ENCODE measurements at regions not wholly inside any gene's neighbourhood (a gene's known extent, or its start where the extent isn't known, plus 50 kb on each side); places are given as distances from the start of the nearest gene placed in this dataset.
"Not testable (repeated sequence)": the region's sequence is repeated elsewhere in the genome, so short reads cannot be mapped to it uniquely, and the experiment has no call there.

- no CpG with 5 or more reads among the region's 5 CpGs for WGBS (ENCODE audit: extremely low coverage, insufficient coverage, insufficient read length)
- H3K4me3 ChIP-seq (ENCODE audit: low read depth, low read length), result no peak overlapping the region
- no peak overlapping the region for H3K18ac ChIP-seq (ENCODE audit: low read length)
- no peak overlapping the region for H2AFZ ChIP-seq (ENCODE audit: insufficient read depth, low read length, poor library complexity)
- H4K8ac ChIP-seq (ENCODE audit: low read depth, low read length), result no peak overlapping the region
- no peak overlapping the region for H2BK12ac ChIP-seq (ENCODE audit: low read length)
- no peak overlapping the region for H3K4ac ChIP-seq (ENCODE audit: low read depth, low read length)
- H3K79me2 ChIP-seq (ENCODE audit: control insufficient read depth, insufficient read depth, low read length, poor library complexity), result no peaks in the 10 kb centered on the region
- no peaks in the 10 kb centered on the region for H3K27me3 ChIP-seq (ENCODE audit: insufficient read depth, low read length)
- no peak for DNase-seq
- H3K4me1 ChIP-seq (ENCODE audit: control insufficient read depth in 1 of 2, insufficient read depth in 2 of 2, low read length in 2 of 2), result no peaks in the 10 kb centered on the region
- no peaks in the 10 kb centered on the region for H3K9me3 ChIP-seq (ENCODE audit: insufficient read depth, low read depth, low read length)
- no peak overlapping the region for H4K12ac ChIP-seq (ENCODE audit: low read depth, low read length)
- no peak overlapping the region for H3K23ac ChIP-seq (ENCODE audit: low read length)
- no peak overlapping the region for H4K91ac ChIP-seq (ENCODE audit: low read depth, low read length)
- no peak overlapping the region for H3K4me2 ChIP-seq (ENCODE audit: low read length)
- no peak overlapping the region for H3K9ac ChIP-seq (ENCODE audit: low read length)
- H3K27ac ChIP-seq (ENCODE audit: low read depth, low read length), result no peak overlapping the region
- no peak overlapping the region for H2BK5ac ChIP-seq (ENCODE audit: low read depth, low read length, poor library complexity)
- H2BK120ac ChIP-seq (ENCODE audit: insufficient read depth, low read length, poor library complexity), result no peak overlapping the region
- H3K79me1 ChIP-seq (ENCODE audit: low read length), result no peaks in the 10 kb centered on the region
- H3K14ac ChIP-seq (ENCODE audit: low read length), result no peak overlapping the region
- no peaks in the 10 kb centered on the region for H3K36me3 ChIP-seq (ENCODE audit: control insufficient read depth in 1 of 2, insufficient read depth in 2 of 2, low read length in 2 of 2)
- no peak overlapping the region for H2AK5ac ChIP-seq (ENCODE audit: low read length)
These were observed 225.9 kb downstream of the OXSM start for GRCh38 chr3:26015752-26016151.

DNA sequence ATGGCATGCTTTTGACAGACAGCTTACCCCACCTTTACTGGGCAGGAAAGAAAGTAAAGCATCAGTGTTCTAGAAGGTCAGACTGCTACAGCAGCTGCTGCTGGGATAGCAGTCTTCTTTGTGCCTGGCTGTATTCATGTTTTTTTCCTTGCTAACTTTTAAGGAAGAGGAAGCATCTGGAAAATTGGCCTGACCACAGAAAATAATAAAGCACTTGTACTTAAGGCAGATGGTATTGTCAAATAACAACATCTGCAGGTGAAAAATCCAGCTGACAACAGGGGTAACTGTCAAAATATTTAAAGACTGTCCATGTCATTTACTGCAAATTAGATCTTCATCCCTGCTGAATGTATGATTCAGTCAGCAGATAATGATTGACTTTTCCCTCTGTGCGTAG lies 229.0 kb downstream of the OXSM start:
- no peak overlapping the region for H3K4ac ChIP-seq (ENCODE audit: low read depth, low read length)
- H4K12ac ChIP-seq (ENCODE audit: low read depth, low read length), result no peak overlapping the region
- no peaks in the 10 kb centered on the region for H3K79me2 ChIP-seq (ENCODE audit: control insufficient read depth, insufficient read depth, low read length, poor library complexity)
- no CpG with 5 or more reads among the region's 1 CpG for WGBS (ENCODE audit: extremely low coverage, insufficient coverage, insufficient read length)
- H2AFZ ChIP-seq (ENCODE audit: insufficient read depth, low read length, poor library complexity), result no peak overlapping the region
- H3K18ac ChIP-seq (ENCODE audit: low read length), result no peak overlapping the region
- no peaks in the 10 kb centered on the region for H3K27me3 ChIP-seq (ENCODE audit: insufficient read depth, low read length)
- H2BK120ac ChIP-seq (ENCODE audit: insufficient read depth, low read length, poor library complexity), result no peak overlapping the region
- no peak overlapping the region for H3K9ac ChIP-seq (ENCODE audit: low read length)
- H2BK12ac ChIP-seq (ENCODE audit: low read length), result no peak overlapping the region
- H3K14ac ChIP-seq (ENCODE audit: low read length), result no peak overlapping the region
- H2BK5ac ChIP-seq (ENCODE audit: low read depth, low read length, poor library complexity), result no peak overlapping the region
- no peak overlapping the region for H3K27ac ChIP-seq (ENCODE audit: low read depth, low read length)
- H3K79me1 ChIP-seq (ENCODE audit: low read length), result no peaks in the 10 kb centered on the region
- H3K23ac ChIP-seq (ENCODE audit: low read length), result no peak overlapping the region
- no peak overlapping the region for H3K4me3 ChIP-seq (ENCODE audit: low read depth, low read length)
- H3K36me3 ChIP-seq (ENCODE audit: control insufficient read depth in 1 of 2, insufficient read depth in 2 of 2, low read length in 2 of 2), result no peaks in the 10 kb centered on the region
- no peak for DNase-seq
- no peak overlapping the region for H2AK5ac ChIP-seq (ENCODE audit: low read length)
- H3K4me1 ChIP-seq (ENCODE audit: control insufficient read depth in 1 of 2, insufficient read depth in 2 of 2, low read length in 2 of 2), result no peaks in the 10 kb centered on the region
- no peak overlapping the region for H4K91ac ChIP-seq (ENCODE audit: low read depth, low read length)
- no peaks in the 10 kb centered on the region for H3K9me3 ChIP-seq (ENCODE audit: insufficient read depth, low read depth, low read length)
- H4K8ac ChIP-seq (ENCODE audit: low read depth, low read length), result no peak overlapping the region
- H3K4me2 ChIP-seq (ENCODE audit: low read length), result no peak overlapping the region

GRCh38 chr3:26024206-26024605 lies 234.3 kb downstream of the OXSM start:
- not testable (repeated sequence) for H3K4me1 ChIP-seq (ENCODE audit: control insufficient read depth in 1 of 2, insufficient read depth in 2 of 2, low read length in 2 of 2); H2AK5ac ChIP-seq (ENCODE audit: low read length); H3K9me3 ChIP-seq (ENCODE audit: insufficient read depth, low read depth, low read length); H3K14ac ChIP-seq (ENCODE audit: low read length); H3K9ac ChIP-seq (ENCODE audit: low read length); H3K36me3 ChIP-seq (ENCODE audit: control insufficient read depth in 1 of 2, insufficient read depth in 2 of 2, low read length in 2 of 2); H2BK5ac ChIP-seq (ENCODE audit: low read depth, low read length, poor library complexity); H4K91ac ChIP-seq (ENCODE audit: low read depth, low read length); H3K18ac ChIP-seq (ENCODE audit: low read length); H3K4ac ChIP-seq (ENCODE audit: low read depth, low read length); H3K79me2 ChIP-seq (ENCODE audit: control insufficient read depth, insufficient read depth, low read length, poor library complexity); H2AFZ ChIP-seq (ENCODE audit: insufficient read depth, low read length, poor library complexity); H2BK12ac ChIP-seq (ENCODE audit: low read length); H4K12ac ChIP-seq (ENCODE audit: low read depth, low read length); DNase-seq; H3K79me1 ChIP-seq (ENCODE audit: low read length); H2BK120ac ChIP-seq (ENCODE audit: insufficient read depth, low read length, poor library complexity); H3K4me2 ChIP-seq (ENCODE audit: low read length); H4K8ac ChIP-seq (ENCODE audit: low read depth, low read length); H3K27me3 ChIP-seq (ENCODE audit: insufficient read depth, low read length); H3K23ac ChIP-seq (ENCODE audit: low read length); H3K4me3 ChIP-seq (ENCODE audit: low read depth, low read length); H3K27ac ChIP-seq (ENCODE audit: low read depth, low read length)
- WGBS (ENCODE audit: extremely low coverage, insufficient coverage, insufficient read length), result no CpG with 5 or more reads among the region's 3 CpGs

DNA sequence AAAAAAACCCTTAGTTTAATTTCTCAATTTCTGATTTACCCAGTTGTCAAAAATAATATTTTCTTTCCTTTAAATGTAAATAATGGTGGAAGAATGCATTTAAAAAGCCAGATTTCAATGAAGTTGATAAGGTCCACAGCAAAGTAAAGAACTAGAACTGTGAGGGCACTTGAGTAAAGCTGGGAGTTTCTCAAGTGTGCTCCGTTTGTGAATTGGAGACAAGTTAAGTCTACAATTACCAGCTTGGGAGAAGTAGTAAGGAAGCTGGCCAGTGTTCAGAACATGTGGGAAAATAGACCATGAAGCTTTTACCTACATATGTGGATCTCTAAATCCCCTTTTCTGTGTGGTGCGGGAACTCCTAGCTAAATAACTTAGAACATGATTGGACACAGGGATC lies 239.4 kb downstream of the OXSM start:
- H3K4me3 ChIP-seq (ENCODE audit: low read depth, low read length), result no peak overlapping the region
- no CpG with 5 or more reads among the region's 2 CpGs for WGBS (ENCODE audit: extremely low coverage, insufficient coverage, insufficient read length)
- H2BK120ac ChIP-seq (ENCODE audit: insufficient read depth, low read length, poor library complexity), result no peak overlapping the region
- no peaks in the 10 kb centered on the region for H3K36me3 ChIP-seq (ENCODE audit: control insufficient read depth in 1 of 2, insufficient read depth in 2 of 2, low read length in 2 of 2)
- H2BK12ac ChIP-seq (ENCODE audit: low read length), result no peak overlapping the region
- no peaks in the 10 kb centered on the region for H3K79me2 ChIP-seq (ENCODE audit: control insufficient read depth, insufficient read depth, low read length, poor library complexity)
- no peak overlapping the region for H3K4me2 ChIP-seq (ENCODE audit: low read length)
- no peak overlapping the region for H4K8ac ChIP-seq (ENCODE audit: low read depth, low read length)
- H2AK5ac ChIP-seq (ENCODE audit: low read length), result no peak overlapping the region
- H3K27me3 ChIP-seq (ENCODE audit: insufficient read depth, low read length), result no peaks in the 10 kb centered on the region
- DNase-seq, result no peak
- H3K9ac ChIP-seq (ENCODE audit: low read length), result no peak overlapping the region
- H3K9me3 ChIP-seq (ENCODE audit: insufficient read depth, low read depth, low read length), result peaks cover 3% of the 10 kb centered on the region
- H3K4ac ChIP-seq (ENCODE audit: low read depth, low read length), result no peak overlapping the region
- no peak overlapping the region for H3K14ac ChIP-seq (ENCODE audit: low read length)
- H4K91ac ChIP-seq (ENCODE audit: low read depth, low read length), result no peak overlapping the region
- H3K18ac ChIP-seq (ENCODE audit: low read length), result no peak overlapping the region
- no peak overlapping the region for H3K27ac ChIP-seq (ENCODE audit: low read depth, low read length)
- no peaks in the 10 kb centered on the region for H3K4me1 ChIP-seq (ENCODE audit: control insufficient read depth in 1 of 2, insufficient read depth in 2 of 2, low read length in 2 of 2)
- H2AFZ ChIP-seq (ENCODE audit: insufficient read depth, low read length, poor library complexity), result no peak overlapping the region
- no peak overlapping the region for H3K23ac ChIP-seq (ENCODE audit: low read length)
- no peak overlapping the region for H2BK5ac ChIP-seq (ENCODE audit: low read depth, low read length, poor library complexity)
- no peak overlapping the region for H4K12ac ChIP-seq (ENCODE audit: low read depth, low read length)
- H3K79me1 ChIP-seq (ENCODE audit: low read length), result no peaks in the 10 kb centered on the region
